Left lobe of liver (tissue), 2 donors: ENCODE measurements at regions not wholly inside any gene's neighbourhood (a gene's known extent, or its start where the extent isn't known, plus 50 kb on each side); places are given as distances from the start of the nearest gene placed in this dataset.

Experiments used
- ATAC-seq: fragments of 200-7000 bp; cut with Tn5 transposase; one replicate; pipeline ENCODE4 v1.9.1; 2020; ENCODE audit warnings: mild to moderate bottlenecking, moderate library complexity
- DNase-seq: peaks from one replicate; pipeline ENCODE4 v3.0.0-alpha.2; 2020; ENCODE audit warnings: low spot score
- donor health status: DM: no; HTN: no; CAD: no; lungs with moderate emphysema.
- donor health status: DM: no; HTN: yes; CAD: no.

DNA sequence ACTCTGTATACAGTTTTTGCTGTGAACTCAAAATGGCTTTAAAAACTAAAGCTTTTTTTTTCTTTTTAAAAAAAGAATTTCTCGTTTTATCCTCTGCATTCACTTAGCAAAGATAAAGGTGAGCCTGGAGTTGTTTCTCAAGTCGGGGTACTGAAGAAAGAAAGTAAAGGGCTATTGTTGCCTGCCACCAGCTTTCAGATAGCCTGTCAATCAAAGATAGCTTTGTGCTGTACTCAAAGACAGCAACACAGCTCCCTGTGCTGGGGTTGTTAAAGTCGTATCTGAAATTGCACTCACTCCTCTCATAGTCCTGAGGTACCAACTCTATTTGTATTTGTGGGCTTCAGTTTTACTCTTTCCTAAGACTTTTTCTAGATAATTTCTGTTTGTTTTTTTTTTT is 710.1 kb upstream of the ID4 start:
- ATAC-seq (no peak), DNase-seq (no peak)

DNA sequence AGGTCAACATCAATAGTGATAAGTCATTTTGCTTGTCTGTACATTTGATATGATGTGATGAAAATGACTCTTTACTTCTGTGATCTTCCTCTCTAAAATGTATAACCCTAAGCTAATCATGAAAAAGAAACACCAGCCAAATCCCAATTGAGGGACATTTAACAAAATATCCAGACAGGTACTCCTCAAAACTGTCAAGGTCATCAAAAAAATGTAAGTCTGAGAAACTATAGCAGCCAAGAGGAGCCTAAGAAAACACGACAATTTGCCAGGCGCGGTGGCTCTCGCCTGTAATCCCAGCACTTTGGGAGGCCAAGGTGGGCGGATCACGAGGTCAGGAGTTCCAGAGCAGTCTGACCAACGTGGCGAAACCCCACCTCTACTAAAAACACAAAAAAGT is 708.5 kb upstream of the ID4 start:
- no peak for ATAC-seq

DNA sequence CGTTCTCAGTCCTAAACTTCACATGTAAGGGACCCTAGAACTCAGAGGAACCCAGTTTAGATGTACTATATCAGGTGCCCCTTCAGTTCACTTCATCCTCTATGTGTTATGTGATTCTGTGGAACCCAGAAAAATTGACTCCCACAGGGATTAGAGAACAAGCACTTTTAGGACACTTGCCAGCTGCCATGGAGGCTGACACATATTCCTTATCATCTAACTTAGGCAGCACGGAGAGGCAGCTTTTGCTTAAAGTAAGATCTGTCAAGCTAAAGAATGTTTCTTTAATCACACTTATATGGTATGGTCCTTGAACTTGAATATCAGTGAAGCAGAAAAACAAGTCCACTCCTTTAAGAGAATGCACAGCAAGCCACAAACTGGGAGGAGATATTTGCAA is 701.5 kb upstream of the ID4 start:
- no peak for ATAC-seq
- DNase-seq: no peak

More for the DNA sequence above, 708.5 kb upstream of the ID4 start:
- no peak for DNase-seq

DNA sequence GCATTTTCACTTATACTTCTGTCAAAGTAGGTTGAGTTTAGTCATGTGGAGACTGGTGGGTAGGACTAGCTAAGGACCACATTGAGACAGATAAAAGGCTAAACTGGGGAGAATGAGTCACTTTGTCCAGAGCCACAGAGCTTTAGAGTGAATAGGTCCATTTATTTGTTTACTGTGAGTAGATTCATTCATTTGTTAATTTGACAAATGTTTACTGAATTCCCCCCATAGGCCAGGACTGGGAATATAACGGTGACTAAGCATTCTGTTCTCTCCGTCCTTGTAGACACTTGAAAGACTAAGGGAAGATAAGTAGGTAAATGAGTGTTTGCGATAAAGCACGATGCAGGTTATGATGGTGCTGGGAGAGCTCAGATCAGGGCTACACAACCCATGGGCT is 699.7 kb upstream of the ID4 start:
- DNase-seq (no peak), ATAC-seq (no peak)

DNA sequence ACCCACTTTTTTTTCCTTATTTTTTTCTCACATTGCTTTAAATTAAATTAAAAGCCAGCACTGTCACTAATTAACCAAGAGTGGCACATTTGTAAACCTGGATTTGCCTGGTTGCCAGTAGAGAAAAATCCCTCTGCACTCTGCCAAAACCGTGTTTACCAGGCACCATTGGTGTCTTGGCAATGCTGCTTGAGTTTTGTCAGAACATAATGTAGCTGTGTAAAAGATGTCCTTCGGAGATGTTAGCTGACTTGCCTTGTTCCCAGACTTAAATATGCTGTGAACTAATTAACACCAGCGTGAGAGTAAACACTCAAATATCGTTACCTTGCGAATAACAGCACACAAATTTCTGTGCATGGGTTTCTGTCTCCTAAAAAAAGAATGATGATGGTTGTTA is 694.9 kb upstream of the ID4 start:
- DNase-seq (no peak), ATAC-seq (no peak)

DNA sequence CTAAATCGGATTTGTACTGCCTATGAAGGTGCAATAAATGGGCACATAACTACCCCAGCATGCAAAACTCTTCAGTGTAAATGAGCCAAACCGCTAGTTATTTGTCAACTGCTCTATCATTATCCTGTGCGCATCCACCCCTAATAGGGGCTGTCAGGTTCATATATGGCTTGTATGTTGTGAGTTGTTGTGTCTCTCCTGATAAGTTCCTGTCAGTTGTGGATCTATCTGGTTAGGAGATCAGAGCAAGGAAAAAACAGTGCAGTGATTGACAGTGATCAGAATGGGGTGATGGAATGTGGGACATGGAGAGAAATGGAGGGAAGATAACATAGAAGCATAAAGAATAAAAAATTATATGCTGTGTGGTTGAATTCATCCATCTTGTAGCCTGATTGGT is 686.9 kb upstream of the ID4 start:
- DNase-seq: no peak
- no peak for ATAC-seq

DNA sequence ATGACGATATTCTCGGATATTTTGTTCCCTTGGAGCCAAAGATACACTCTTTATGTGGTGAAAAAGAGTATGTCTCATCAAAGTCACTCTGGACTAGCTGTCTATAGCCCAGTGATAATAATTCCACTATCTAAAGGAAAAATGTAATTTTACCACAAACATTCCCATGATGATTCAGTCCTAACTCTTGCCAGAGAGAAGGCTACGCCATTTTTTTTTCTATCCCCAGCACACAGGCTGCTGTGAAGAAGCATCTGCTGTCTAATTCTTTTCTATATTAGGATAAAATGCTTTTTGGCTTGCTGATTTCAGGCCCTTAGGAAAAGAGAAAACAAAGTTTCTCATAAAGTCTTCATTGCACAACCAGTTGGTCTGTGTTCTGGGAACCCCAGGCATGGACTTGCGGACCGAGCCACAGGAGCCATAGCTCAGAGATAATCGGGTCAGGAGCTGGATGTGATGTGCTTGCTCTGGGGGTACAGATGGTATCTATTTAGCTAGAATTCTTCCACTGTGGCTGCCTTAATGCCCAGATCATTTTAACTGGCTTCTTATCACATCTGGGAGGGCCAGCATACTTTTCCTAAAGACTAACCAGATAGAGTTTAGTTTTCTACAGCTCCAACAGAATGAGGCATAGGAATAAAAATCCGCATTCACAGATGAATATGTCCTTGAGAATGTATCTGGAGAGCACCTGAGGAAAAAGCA is 683.7 kb upstream of the ID4 start:
- no peak for DNase-seq
- no peak for ATAC-seq

DNA sequence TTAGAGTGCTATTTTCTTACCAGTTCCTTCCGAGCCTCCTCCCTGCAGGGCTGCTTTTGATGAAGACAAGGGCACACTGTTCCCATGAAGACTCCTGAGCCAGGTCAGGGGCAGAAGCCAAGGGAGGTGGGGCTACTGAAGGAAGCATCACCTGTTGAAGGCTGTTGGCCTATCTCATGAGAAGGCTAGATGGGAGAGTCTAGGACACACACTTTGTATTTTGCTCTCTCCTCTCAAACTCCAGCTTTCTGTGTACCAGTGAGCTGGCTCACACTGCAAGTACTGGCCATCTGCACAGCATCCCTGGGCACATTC is 683.2 kb upstream of the ID4 start:
- no peak for ATAC-seq
- no peak for DNase-seq

DNA sequence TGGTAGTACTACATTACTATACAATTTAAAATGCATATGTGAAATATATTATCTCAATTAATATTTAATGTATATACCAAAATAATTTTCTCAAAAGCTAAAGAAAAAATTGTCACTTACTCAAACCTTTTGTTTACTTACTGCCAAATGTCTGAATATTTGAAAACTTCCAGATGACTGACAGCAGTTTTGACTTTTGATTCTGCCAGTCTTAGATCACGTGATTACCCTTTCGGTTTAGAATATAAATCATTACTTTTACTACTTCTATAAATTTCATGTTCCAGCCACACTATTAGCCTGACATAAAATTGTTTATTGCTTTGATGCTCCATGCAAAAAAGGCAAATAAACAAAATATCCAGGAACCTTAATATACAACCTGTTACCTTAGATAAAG is 680.7 kb upstream of the ID4 start:
- DNase-seq (no peak), ATAC-seq (no peak)

DNA sequence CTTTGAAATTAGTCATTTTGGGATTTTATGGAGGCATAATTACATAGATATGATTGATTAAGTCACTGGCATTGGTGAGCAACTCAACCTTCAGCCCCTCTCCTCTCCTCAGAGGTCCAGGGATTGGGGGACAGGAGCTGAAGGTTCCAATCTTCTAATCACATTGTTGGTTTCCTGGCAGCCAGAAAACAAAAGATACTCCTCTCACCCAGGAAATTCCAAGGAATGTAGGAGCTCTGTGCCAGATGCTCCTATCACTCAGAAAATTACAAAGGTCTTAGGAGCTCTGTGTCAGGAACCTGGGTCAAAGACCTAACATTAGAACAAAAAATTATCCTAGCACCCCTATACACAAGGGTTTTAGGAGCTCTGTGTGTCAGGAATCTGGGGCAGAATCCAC is 679.7 kb upstream of the ID4 start:
- no peak for DNase-seq
- no peak for ATAC-seq

DNA sequence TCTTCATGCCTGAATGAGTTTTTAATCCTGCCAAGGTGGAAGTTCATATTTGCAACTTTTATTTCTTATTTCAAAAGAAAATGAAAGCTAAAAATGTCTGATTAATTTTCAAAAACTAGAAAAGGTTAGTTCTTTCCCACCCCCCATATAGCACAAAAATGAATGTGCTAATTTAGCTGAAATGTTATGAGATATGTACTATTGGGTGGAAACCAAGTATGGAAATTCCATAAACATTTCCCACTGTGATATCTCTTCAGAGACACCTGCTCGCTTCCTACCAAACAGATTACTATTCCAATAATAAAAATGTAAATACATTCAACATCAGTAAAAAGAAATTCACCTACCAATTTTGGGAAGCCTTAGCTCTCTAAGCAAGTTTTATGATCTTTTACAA is 678.6 kb upstream of the ID4 start:
- DNase-seq (no peak), ATAC-seq (no peak)

DNA sequence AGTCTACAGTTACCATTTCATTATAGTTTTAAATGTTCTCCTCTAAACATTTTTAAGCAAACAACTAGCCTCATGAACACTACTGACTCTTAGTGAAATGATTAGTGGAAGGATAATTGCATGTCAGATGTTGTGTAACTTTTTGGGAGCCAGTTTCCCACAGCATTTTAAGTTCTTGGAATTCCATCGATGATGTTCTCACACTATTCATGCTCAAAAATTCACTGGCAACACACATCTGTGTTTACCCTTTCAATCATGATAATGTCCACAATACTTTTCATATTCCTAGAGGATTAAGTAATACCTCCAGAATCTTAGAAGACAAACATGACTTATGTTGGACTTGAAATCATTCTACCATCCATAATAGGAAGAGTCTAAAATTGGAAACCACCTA is 678.1 kb upstream of the ID4 start:
- ATAC-seq: no peak
- no peak for DNase-seq

DNA sequence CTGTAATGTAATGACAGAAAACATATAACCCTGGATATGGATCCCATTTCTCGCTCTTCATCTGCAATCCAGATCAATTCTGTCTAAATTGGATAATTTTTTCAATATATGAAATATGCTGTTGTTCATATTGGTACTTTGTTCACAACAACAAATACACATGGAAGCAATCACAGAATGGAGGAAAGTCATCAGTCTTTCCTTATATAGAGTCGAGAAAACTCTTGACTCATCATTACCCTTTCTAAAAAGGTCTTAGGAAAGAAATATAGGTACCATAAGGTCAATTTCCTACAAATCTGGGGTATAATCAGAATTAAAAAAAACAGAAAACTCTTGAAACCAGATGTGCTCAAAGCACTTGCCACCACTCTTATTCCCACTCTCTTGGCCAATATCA is 677.6 kb upstream of the ID4 start:
- ATAC-seq (no peak), DNase-seq (no peak)

DNA sequence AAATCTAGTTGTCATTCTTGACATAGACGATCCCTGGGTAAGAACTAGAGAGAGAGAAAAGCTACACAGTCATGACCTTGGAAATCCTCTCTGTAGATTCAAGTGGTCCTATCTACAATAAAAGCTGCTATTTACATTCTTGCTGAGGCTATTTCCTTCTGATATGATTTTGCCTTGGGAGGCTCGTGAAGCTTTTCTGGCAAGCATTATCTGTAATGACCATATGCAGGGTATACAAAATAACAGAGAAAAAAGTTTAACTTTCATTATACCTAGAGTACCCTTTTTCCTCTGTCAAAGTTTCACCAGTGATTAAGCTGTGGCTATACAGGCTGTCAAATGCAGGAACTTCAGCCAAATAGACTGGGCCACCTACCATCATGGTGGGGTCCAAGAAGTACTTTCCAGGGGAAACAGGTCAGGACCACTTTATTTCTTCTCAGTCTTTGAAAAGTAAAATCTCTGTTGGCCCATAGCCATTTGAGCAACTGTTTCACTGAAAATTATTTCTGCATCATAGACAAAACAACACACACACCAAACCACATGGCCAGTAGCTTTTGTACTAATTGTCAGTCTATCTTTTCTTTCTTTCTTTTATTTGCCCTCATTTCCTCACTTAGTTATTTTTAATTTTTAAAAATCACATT is 677.0 kb upstream of the ID4 start:
- ATAC-seq (no peak), DNase-seq (no peak)

DNA sequence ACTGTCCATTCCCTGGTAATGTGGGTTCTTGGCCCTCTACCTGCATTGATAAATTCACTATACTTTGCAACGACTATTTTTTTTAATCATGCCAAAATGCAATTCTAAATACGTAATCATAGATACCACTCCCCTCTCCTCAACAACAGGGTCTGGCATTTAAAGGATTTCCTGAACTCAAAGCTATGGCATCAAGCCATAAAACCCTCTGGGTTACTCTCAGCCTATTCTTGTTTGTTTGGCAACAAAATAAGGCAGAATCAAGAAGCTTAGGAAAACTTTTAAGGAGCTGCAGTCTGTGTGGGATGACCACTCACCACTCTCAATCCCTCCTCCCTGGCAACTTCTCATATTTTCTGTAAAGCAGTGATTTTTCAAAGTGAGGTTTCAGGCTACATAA is 669.9 kb upstream of the ID4 start:
- ATAC-seq (no peak), DNase-seq (no peak)

DNA sequence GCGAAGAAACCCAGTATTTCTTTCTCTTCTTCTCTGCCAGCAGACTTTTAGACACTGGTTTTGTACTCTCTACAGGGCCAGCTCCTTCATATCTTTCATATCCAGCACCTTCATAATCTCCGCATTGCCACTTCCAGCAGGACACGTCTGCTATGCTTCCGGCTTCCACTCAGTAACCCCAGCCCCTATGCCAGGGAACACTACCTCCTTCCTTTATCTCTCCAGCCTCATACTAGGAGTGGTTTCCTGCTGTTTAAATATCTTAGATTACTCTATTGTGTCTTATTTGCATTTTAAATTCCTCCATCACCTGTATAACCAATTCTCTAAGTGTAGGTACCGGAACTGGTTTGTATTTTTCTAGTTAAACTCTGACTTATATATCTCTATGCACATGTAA is 667.8 kb upstream of the ID4 start:
- ATAC-seq (no peak), DNase-seq (no peak)

DNA sequence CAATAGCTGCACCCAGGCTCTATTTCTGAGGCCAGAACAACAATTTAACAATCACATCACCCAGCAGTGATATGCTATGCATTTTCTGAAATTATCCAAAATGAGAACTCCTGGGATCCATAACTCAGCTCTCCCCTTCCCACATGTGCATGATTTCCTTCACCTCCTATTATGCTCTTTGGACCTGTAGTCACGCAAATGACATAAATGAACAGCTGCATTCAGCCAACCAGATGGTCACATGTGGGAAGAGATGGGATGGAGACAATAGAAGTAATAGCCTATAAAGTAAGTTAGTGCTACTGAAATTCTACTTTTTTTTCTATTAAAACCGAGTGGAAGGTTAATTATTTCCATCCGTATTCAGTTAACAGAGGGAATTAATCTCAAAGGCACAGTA is 662.1 kb upstream of the ID4 start:
- ATAC-seq (no peak), DNase-seq (no peak)

DNA sequence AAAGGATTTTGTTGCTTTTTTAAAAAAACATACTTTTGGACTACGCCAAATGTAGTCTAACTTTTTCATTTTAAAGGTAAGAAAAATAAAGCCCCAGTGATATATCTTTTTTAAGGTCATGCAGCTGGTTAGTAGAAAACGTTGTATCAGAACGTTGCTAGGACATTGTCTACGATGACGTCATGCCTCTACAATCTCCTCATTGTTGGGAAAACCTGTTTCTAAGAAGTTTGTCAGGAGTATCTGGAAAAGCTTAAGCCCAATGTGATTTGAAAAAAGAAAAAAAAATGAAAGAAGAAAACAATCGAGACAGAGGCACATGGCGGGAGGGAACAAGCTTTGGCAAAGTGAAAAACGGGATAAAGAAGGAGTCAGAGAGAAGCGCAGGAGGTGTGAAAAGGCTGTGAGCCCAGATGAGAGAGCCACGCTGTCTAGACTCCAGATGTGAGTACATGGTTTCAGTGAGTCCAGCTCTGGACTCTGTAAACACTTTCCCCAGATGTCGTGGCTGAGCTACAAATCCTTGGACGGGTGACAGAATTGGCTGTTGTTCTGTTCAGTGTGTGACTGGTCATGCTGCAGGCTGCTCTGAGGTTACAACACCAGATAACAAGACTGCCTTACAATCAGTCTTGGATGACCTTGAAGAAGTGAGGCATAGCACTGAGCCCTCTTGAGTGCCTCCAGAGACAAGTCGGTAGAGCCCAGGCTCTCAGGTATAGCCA is 656.7 kb upstream of the ID4 start:
- ATAC-seq (no peak), DNase-seq (no peak)

DNA sequence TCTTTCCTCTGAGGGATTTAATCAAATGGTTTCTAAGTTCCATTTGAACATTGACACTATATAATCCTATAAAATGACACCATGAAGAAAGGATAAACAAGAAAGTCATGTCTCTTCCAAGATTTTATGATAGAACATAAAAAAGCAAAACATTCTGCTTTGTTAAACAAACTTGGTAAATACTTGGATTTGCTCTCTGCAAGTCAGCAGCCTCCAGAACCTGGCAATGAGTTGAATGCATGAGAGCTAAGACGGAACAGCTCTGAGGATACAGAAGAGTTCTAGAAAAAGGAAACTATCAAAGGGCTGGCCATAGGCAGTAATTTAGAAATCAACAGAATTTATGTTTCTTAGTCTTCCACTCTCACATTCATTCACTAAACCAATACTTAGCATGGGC is 656.0 kb upstream of the ID4 start:
- ATAC-seq (no peak), DNase-seq (no peak)

DNA sequence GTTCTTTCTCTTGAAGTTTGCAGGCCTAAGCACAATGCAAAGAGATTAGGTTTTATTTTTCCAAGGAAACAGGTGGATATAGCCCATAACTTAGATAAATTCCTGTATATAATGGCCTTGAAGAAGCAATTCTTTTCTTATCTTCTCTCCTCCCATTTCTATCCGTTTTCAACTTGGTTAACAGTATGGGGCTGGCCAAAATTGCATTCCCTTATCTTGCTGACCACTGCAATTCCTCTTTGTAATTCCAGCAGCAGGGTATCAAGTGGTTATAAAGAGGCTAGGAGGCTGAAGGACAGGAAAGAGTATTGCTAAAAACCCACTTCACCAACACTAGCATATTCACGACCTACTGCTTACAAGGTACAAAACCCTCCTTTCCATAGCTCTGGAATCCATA is 643.5 kb upstream of the ID4 start:
- ATAC-seq (no peak), DNase-seq (no peak)

DNA sequence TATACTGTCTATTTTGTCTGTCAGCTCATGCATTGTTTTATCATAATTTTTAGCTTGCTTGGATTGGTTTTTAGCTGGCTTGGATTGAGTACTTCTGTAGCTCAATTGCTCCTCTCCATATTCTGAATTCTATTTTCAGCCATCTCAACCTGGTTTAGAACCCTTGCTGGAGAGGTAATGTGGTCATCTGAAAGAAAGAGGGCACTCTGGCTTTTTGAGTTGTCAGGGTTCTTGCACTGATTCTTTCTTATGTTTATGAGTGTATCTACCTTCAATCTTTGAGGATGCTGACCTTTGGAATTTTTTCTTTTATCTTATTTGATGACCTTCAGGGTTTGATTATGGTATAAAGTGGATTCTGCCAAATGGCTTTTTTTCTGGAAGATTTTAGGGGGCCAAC is 632.7 kb upstream of the ID4 start:
- DNase-seq: no peak
- no peak for ATAC-seq

DNA sequence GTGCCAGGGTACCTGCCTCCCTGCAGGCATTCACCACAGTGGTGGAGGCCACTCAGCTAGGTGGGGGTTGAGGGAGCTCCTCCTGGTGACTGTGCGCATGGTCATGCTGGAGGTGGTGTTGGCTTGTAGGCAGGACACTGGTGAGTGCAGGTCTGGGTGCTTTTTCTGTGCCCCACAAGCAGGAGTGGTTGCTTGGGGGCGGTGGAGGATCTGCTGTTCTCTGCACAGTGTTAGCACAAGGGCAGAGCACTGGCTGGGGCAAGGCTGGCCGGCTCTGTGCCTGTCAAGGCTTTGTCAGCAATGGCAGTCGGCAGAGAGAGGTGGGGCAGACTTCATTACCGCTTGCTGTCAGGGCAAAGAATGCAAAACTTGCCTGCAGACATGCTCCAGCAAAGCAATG is 632.1 kb upstream of the ID4 start:
- ATAC-seq (no peak), DNase-seq (no peak)

DNA sequence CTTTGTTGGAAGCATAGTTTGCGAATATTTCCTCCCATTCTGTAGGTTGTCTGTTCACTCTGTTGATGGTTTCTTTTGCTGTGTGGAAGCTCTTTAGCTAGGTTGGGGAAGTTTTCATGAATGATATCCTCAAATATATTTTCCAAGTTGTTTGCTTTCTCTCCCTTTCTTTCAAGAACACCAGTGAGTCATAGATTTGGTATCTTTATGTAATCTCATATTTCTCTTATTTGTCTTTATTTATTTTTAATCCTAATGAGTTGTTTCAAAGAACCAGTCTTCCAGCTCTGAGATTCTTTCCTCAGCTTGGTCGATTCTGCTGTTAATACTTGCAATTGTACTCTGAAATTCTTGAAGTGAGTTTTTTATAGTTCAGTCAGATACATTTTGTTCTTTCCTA is 628.0 kb upstream of the ID4 start:
- ATAC-seq (no peak), DNase-seq (no peak)
